MM.1S (cell line): ENCODE measurements at regions not wholly inside any gene's neighbourhood (a gene's known extent, or its start where the extent isn't known, plus 50 kb on each side); places are given as distances from the start of the nearest gene placed in this dataset.

Source experiments
- DNase-seq: peaks from one replicate; pipeline ENCODE4 v3.0.0-alpha.2; 2015
- H2AFZ ChIP-seq: fragments of 300-600 bp; sonication (generic); 2 replicates; pipeline ENCODE4 v1.6.0; 2016; ENCODE audit warnings: antibody characterized with exemption, low read length
- H3F3A ChIP-seq: fragments of 300-600 bp; sonication (generic); 2 replicates; pipeline ENCODE4 v1.6.1; 2016; ENCODE audit warnings: mild to moderate bottlenecking, antibody characterized with exemption, low read length, moderate library complexity, mixed read lengths; ENCODE audit not compliant: insufficient read depth
- H3K27ac ChIP-seq: fragments of 300-600 bp; sonication (generic); 2 replicates; pipeline ENCODE4 v1.5.1; 2016; ENCODE audit warnings: mild to moderate bottlenecking, low read length
- H3K27me3 ChIP-seq: fragments of 300-600 bp; sonication (generic); replicated peaks from 2 replicates; pipeline ENCODE4 v1.6.0; 2016; ENCODE audit warnings: low read length; ENCODE audit not compliant: insufficient read depth
- H3K36me3 ChIP-seq: fragments of 300-600 bp; sonication (generic); replicated peaks from 2 replicates; pipeline ENCODE4 v1.6.1; 2016; ENCODE audit warnings: mild to moderate bottlenecking, low read length, mixed read lengths; ENCODE audit not compliant: insufficient read depth
- H3K4me1 ChIP-seq: fragments of 300-600 bp; sonication (generic); 2 replicates; pipeline ENCODE4 v1.6.1; 2016; ENCODE audit warnings: low read length, mixed read lengths
- H3K4me2 ChIP-seq: fragments of 300-600 bp; sonication (generic); 2 replicates; pipeline ENCODE4 v1.6.0; 2016; ENCODE audit warnings: low read depth, low read length
- H3K4me3 ChIP-seq: fragments of 300-600 bp; sonication (generic); 2 replicates; pipeline ENCODE4 v1.5.1; 2016; ENCODE audit warnings: low read length, mixed read lengths
- H3K79me2 ChIP-seq: fragments of 300-600 bp; sonication (generic); 2 replicates; pipeline ENCODE4 v1.6.1; 2016; ENCODE audit warnings: mixed run types, low read length, mixed read lengths
- H3K9ac ChIP-seq: fragments of 300-600 bp; sonication (generic); 2 replicates; pipeline ENCODE4 v1.6.1; 2016; ENCODE audit warnings: low read length, mixed read lengths
- H3K9me2 ChIP-seq: fragments of 300-600 bp; sonication (generic); replicated peaks from 2 replicates; pipeline ENCODE4 v1.6.1; 2016; ENCODE audit warnings: mild to moderate bottlenecking, low read length, mixed read lengths; ENCODE audit not compliant: insufficient read depth
- H3K9me3 ChIP-seq: fragments of 300-600 bp; sonication (generic); replicated peaks from 2 replicates; pipeline ENCODE4 v1.6.1; 2016; ENCODE audit warnings: mild to moderate bottlenecking, low read length, mixed read lengths; ENCODE audit not compliant: insufficient read depth
- H4K20me1 ChIP-seq: fragments of 300-600 bp; sonication (generic); 2 replicates; pipeline ENCODE4 v1.6.1; 2016; ENCODE audit warnings: mild to moderate bottlenecking, low read length, moderate library complexity, mixed read lengths; ENCODE audit not compliant: insufficient read depth
- CTCF ChIP-seq: fragments of 300-600 bp; sonication (generic); IDR thresholded peaks from 2 replicates; pipeline ENCODE4 v1.5.1; 2016; ENCODE audit warnings: antibody characterized with exemption, low read length, mixed read lengths
- EZH2 ChIP-seq: fragments of 300-600 bp; sonication (generic); optimal IDR thresholded peaks from 2 replicates; pipeline ENCODE3; 2017; ENCODE audit warnings: low read depth, mild to moderate bottlenecking, antibody characterized with exemption, low read length, mixed read lengths
- EZH2phosphoT487 ChIP-seq: fragments of 300-600 bp; sonication (generic); IDR thresholded peaks from 2 replicates; pipeline ENCODE4 v1.6.1; 2018; ENCODE audit warnings: antibody characterized with exemption, low read length

DNA sequence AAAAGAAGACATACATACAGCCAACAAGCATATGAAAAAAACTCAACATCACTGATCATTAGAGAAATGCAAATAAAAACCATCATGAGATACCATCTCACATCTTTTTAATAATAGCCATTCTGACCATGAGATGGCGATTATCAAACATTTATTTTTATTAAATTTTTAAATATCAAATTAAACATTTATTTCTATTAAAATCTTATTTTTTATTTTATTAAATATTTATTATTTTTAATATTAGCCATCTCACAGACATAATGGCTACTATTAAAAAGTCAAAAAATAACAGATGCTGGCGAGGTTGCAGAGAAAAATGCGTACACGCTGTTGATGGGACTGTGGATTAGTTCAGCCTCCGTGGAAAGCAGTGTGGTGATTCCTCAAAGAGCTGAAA is 264.8 kb upstream of the TENM4 start:
- Histone ChIP-seq H4K20me1 (no peaks in the 10 kb centered on the region), H3K4me3 (no peak overlapping the region), H3K9me2 (no peaks in the 10 kb centered on the region), H3K9me3 (no peaks in the 10 kb centered on the region), H3K9ac (no peak overlapping the region), H3K4me1 (no peaks in the 10 kb centered on the region), H3F3A (no peaks in the 10 kb centered on the region), H3K27ac (no peak overlapping the region), H2AFZ (no peak overlapping the region), H3K4me2 (no peak overlapping the region), H3K79me2 (no peaks in the 10 kb centered on the region), H3K27me3 (no peaks in the 10 kb centered on the region), H3K36me3 (no peaks in the 10 kb centered on the region)
- no peak for TF ChIP-seq CTCF
- TF ChIP-seq EZH2 = no peak
- TF ChIP-seq EZH2phosphoT487 = no peak
- DNase-seq = no peak

- no peak for DNase-seq
- Histone ChIP-seq H3K79me2 (no peaks in the 10 kb centered on the region), H3K4me2 (no peak overlapping the region), H3K36me3 (no peaks in the 10 kb centered on the region), H3K4me3 (no peak overlapping the region), H4K20me1 (no peaks in the 10 kb centered on the region), H2AFZ (no peak overlapping the region), H3K9me2 (no peaks in the 10 kb centered on the region), H3K27me3 (no peaks in the 10 kb centered on the region), H3K9ac (no peak overlapping the region), H3K9me3 (no peaks in the 10 kb centered on the region), H3K27ac (no peak overlapping the region), H3K4me1 (no peaks in the 10 kb centered on the region), H3F3A (no peaks in the 10 kb centered on the region)
- TF ChIP-seq EZH2phosphoT487 (no peak), CTCF (no peak), EZH2 (no peak)
Measured at GRCh38 chr11:79702303-79702702, 261.5 kb upstream of the TENM4 start.

DNA sequence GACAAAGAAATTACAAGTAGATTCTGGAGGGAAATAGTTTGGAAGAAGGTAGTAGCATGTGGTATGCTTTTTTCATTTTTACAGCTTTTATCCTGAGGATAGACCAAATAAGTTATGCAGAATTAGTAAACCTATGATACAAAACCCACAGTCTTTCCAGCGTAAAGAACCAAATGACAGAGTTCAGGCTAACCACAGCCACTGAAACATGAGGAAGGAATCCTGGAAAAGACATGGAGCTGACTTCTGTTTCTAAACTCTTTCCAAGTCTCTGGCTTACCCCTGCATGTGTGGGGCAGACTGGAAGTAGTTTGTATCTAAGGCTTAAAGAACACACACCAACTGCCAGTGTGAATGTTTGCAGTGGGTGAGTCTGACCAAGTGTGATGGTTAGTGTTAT is 258.4 kb upstream of the TENM4 start:
- no peaks in the 10 kb centered on the region for H3K9me2 ChIP-seq
- no peak overlapping the region for H3K4me3 ChIP-seq
- no peak overlapping the region for H3K9ac ChIP-seq
- no peak overlapping the region for H3K27ac ChIP-seq
- no peaks in the 10 kb centered on the region for H3K79me2 ChIP-seq
- H4K20me1 ChIP-seq = no peaks in the 10 kb centered on the region
- no peak overlapping the region for H2AFZ ChIP-seq
- no peaks in the 10 kb centered on the region for H3K9me3 ChIP-seq
- no peak for TF ChIP-seq CTCF
- H3F3A ChIP-seq = no peaks in the 10 kb centered on the region
- no peak for DNase-seq
- H3K4me1 ChIP-seq = no peaks in the 10 kb centered on the region
- H3K4me2 ChIP-seq = no peak overlapping the region
- no peaks in the 10 kb centered on the region for H3K27me3 ChIP-seq
- no peaks in the 10 kb centered on the region for H3K36me3 ChIP-seq

DNA sequence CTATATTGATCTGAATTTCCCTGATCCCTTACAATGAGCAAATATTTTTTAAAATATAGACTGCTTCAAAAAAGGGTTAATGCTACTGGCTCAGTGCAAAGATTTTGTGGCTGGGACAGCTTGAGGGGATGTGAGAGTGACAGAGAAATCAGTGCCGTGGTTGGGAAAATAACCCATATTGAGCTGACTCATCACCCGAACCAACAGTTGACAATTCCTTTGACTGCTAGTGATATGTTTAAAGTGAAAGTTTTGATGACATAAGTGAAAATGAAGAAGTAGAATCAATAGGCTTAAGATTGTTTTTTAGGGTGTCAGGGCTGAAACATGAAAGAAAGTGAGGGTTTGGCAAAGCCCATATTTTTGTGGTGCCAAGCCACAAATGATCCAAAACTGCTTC is 257.1 kb upstream of the TENM4 start:
- H3F3A ChIP-seq = no peaks in the 10 kb centered on the region
- H3K9ac ChIP-seq = no peak overlapping the region
- no peak overlapping the region for H2AFZ ChIP-seq
- H3K4me1 ChIP-seq = no peaks in the 10 kb centered on the region
- no peaks in the 10 kb centered on the region for H3K9me3 ChIP-seq
- H3K4me2 ChIP-seq = no peak overlapping the region
- H3K9me2 ChIP-seq = no peaks in the 10 kb centered on the region
- TF ChIP-seq CTCF (no peak), EZH2phosphoT487 (no peak), EZH2 (no peak)
- H3K4me3 ChIP-seq = no peak overlapping the region
- H4K20me1 ChIP-seq = no peaks in the 10 kb centered on the region
- no peak for DNase-seq
- H3K79me2 ChIP-seq = no peaks in the 10 kb centered on the region
- H3K27me3 ChIP-seq = no peaks in the 10 kb centered on the region
- no peak overlapping the region for H3K27ac ChIP-seq
- no peaks in the 10 kb centered on the region for H3K36me3 ChIP-seq
